Liver (tissue), 8 donors: ENCODE measurements at regions not wholly inside any gene's neighbourhood (a gene's known extent, or its start where the extent isn't known, plus 50 kb on each side); places are given as distances from the start of the nearest gene placed in this dataset.

ENCODE experiments used
- DNase-seq: peaks from one replicate; pipeline ENCODE4 v3.0.0-alpha.2; 2017; ENCODE audit warnings: low spot score
- H3K27ac ChIP-seq, 2 donors: one replicate each; pipeline ENCODE4 v1.7.0; 2013; ENCODE audit warnings: inconsistent platforms in 2 of 2, low read length in 2 of 2, control low read depth in 1 of 2, low read depth in 1 of 2, mild to moderate bottlenecking in 1 of 2
- H3K27me3 ChIP-seq, 4 donors: one replicate each; pipeline versions ENCODE4 v1.6.1 to v1.7.0; 2013; ENCODE audit warnings: low read length in 3 of 4, inconsistent platforms in 1 of 4, mild to moderate bottlenecking in 1 of 4, moderate library complexity in 1 of 4; ENCODE audit not compliant: control insufficient read depth in 4 of 4, insufficient read depth in 4 of 4
- H3K36me3 ChIP-seq, 4 donors: one replicate each; pipeline versions ENCODE4 v1.6.1 to v1.7.0; 2013; ENCODE audit warnings: low read length in 3 of 4, mild to moderate bottlenecking in 3 of 4, low read depth in 1 of 4, moderate library complexity in 1 of 4; ENCODE audit not compliant: control insufficient read depth in 4 of 4, insufficient read depth in 3 of 4
- H3K4me1 ChIP-seq, 4 donors: one replicate each; pipeline versions ENCODE4 v1.6.1 to v1.7.0; 2013; ENCODE audit warnings: low read length in 3 of 4, mild to moderate bottlenecking in 3 of 4, moderate library complexity in 1 of 4; ENCODE audit not compliant: control insufficient read depth in 4 of 4, insufficient read depth in 4 of 4
- H3K4me3 ChIP-seq, 3 donors: one replicate each; pipeline versions ENCODE4 v1.6.1 to v1.7.0; 2013; ENCODE audit warnings: low read length in 3 of 3, control low read depth in 1 of 3, low read depth in 1 of 3, mild to moderate bottlenecking in 1 of 3
- H3K9ac ChIP-seq, 2 donors: one replicate each; pipeline ENCODE4 v1.7.0; 2013; ENCODE audit warnings: low read length in 2 of 2, mild to moderate bottlenecking in 2 of 2, moderate library complexity in 2 of 2, control low read depth in 1 of 2, low read depth in 1 of 2
- H3K9me3 ChIP-seq, 4 donors: one replicate each; pipeline versions ENCODE4 v1.6.1 to v1.7.0; 2013; ENCODE audit warnings: low read length in 3 of 4; ENCODE audit not compliant: control insufficient read depth in 4 of 4
- EGR1 ChIP-seq, 2 donors: IDR thresholded peaks; 2 replicates each; pipeline ENCODE4 v1.6.1; 2016 to 2018; ENCODE audit warnings: antibody characterized with exemption in 2 of 2, low read depth in 2 of 2
- FOXA1 ChIP-seq: IDR thresholded peaks from 2 replicates; pipeline ENCODE4 v1.6.1; 2016; ENCODE audit warnings: antibody characterized with exemption
- FOXA2 ChIP-seq: IDR thresholded peaks from 2 replicates; pipeline ENCODE4 v1.6.1; 2016; ENCODE audit warnings: antibody characterized with exemption
- GABPA ChIP-seq, 2 donors: IDR thresholded peaks in 1 of 2; conservative IDR thresholded peaks in 1 of 2; 2 replicates each; pipeline ENCODE4 v1.6.1; 2016; ENCODE audit warnings: antibody characterized with exemption in 2 of 2, mild to moderate bottlenecking in 1 of 2, moderate library complexity in 1 of 2
- HNF4A ChIP-seq, 2 donors: conservative IDR thresholded peaks; 2 replicates each; pipeline ENCODE4 v1.6.1; 2016; ENCODE audit warnings: antibody characterized with exemption in 2 of 2, mild to moderate bottlenecking in 2 of 2
- HNF4G ChIP-seq: IDR thresholded peaks from 2 replicates; pipeline ENCODE4 v1.6.1; 2016; ENCODE audit warnings: antibody characterized with exemption
- JUND ChIP-seq, 2 donors: IDR thresholded peaks; 2 replicates each; pipeline ENCODE4 v1.6.1; 2016; ENCODE audit warnings: antibody characterized with exemption in 2 of 2
- RXRA ChIP-seq, 2 donors: IDR thresholded peaks; 2 replicates each; pipeline ENCODE4 v1.6.1; 2017 to 2018; ENCODE audit warnings: antibody characterized with exemption in 2 of 2, mild to moderate bottlenecking in 1 of 2
- SP1 ChIP-seq: IDR thresholded peaks from 2 replicates; pipeline ENCODE4 v1.6.1; 2018; ENCODE audit warnings: antibody characterized with exemption, mild to moderate bottlenecking
- WGBS: extraction: QIAGEN DNeasy Blood & Tissue Kit; methylation state at CpG from one replicate; pipeline ENCODE4 v1.1.7; 2013; 5-methylcytosine and 5-hydroxymethylcytosine counted together
- TF ChIP-seq, protein P1 (sequence below): IDR thresholded peaks from 2 replicates; pipeline ENCODE4 v1.6.1; 2016; ENCODE audit warnings: antibody characterized with exemption
- TF ChIP-seq, protein P2 (sequence below): IDR thresholded peaks from 2 replicates; pipeline ENCODE4 v1.6.1; 2016; ENCODE audit warnings: antibody characterized with exemption
- TF ChIP-seq, protein P3 (sequence below): fragments of 150-350 bp; IDR thresholded peaks from 2 replicates; pipeline ENCODE4 v1.5.1; 2017; ENCODE audit warnings: improper control_type of control experiment, low read depth, low read length; ENCODE audit not compliant: missing input control
- TF ChIP-seq, protein P4 (sequence below): IDR thresholded peaks from 2 replicates; pipeline ENCODE4 v1.6.1; 2016; ENCODE audit warnings: antibody characterized with exemption
- donor health status: healthy.
- donor health status: healthy.
- donor health status: healthy.
- donor health status: healthy.
- donor health status: healthy.

DNA sequence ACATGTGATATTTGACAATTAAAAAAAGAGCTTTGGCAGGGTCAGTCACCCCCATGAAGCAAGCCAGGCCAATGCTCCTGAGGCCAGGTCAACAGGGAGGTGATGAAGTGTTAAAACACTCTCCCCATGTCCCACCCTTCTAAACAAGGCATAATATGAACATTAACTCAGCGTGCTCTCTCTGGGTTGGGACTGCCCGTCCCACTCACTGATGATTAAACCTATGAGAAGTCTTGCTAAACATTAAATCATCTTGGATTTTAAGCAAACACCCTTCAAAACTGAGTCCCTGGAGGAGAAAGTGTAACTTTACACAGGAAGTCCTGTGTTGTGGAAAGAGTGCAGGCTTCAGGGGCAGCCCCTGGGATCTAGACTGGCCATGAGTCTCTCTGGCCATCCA is 558.5 kb downstream of the CD83 start (continued):
- TF ChIP-seq, protein P1, sequence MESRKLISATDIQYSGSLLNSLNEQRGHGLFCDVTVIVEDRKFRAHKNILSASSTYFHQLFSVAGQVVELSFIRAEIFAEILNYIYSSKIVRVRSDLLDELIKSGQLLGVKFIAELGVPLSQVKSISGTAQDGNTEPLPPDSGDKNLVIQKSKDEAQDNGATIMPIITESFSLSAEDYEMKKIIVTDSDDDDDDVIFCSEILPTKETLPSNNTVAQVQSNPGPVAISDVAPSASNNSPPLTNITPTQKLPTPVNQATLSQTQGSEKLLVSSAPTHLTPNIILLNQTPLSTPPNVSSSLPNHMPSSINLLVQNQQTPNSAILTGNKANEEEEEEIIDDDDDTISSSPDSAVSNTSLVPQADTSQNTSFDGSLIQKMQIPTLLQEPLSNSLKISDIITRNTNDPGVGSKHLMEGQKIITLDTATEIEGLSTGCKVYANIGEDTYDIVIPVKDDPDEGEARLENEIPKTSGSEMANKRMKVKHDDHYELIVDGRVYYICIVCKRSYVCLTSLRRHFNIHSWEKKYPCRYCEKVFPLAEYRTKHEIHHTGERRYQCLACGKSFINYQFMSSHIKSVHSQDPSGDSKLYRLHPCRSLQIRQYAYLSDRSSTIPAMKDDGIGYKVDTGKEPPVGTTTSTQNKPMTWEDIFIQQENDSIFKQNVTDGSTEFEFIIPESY, result no peak

DNA sequence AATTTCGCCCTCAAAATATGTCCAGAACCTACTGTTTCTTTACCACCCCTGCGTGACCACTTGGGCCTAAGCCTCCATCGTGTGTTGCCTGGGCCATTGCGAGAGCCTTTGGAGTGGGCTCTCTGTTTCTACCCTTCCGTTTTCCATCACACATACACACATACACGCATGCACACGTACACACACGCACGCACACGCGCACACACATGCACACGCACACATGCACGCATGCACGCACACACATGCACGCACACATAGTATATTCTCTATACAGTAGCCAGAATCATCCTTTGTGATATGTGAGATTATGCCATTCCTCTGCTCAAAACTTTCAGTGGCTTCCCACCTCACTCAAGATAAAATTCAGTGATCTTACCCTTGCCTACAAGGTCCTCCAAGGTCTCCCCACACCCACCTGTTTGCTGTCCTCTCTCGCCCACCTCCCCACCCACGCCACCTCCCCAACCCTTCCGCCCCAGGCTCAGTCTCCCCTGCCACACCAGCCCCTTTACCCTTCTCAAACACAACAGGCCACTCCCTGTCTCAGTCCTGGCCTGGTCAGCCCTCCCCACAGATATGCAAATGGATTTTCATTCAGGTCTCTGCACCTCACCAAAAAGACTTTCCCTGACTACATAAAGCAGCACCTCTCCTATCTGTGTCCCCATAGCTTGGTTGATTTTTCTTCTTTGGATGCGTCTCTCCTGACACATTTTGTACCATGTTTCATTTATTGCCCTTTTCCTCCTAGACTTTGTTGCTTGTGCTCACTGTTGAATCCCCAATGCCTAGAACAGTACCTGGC is 559.6 kb downstream of the CD83 start:
- DNase-seq, result no peak
- no peaks in the 10 kb centered on the region for H3K36me3 ChIP-seq
- WGBS, result 97% methylated on average over 19 of the region's 19 CpGs

DNA sequence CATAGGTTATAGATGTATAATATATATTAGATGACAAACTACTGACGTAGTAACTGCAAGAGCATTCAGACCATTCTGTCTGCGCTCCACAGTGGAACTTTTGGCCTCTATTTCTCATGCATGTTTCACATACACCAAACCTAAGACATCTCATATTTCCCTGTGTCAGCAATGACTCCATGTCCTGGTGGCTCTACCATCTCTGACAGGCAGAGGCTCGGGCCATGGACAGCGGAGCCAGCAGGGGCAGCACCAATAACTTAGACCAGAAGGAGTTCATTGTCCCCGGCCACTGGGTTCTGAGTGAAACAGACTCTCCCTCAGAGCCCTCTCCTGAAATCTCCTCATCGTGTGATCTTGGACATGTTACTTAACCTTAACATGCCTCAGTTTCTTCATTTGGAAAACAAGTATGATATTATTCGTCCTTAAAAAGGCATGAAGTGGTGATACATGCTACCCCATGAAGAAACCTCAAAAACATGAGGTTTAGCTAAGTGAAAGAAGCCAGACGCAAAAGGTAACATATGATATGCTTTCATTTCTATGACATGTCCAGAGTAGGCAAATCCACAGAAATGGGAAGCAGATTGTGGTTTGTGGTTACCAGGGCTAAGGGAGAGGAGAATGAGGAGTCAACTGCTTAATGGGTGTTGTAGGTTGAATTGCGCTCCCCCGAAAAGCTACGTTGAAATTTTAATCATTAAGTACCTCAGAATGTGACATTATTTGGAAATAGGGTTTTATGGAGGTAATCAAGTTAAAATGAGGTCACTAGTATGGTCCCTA is 564.0 kb upstream of the JARID2 start:
- no peak for DNase-seq
- no peak overlapping the region for H3K27ac ChIP-seq
- WGBS, result 85% methylated on average over 11 of the region's 11 CpGs
- TF ChIP-seq SP1 (no peak), RXRA (IDR thresholded peaks at IDR 0.05) (no peak), GABPA (IDR thresholded peaks at IDR 0.05 in 1 of 2, conservative IDR thresholded peaks at IDR 0.05 in 1 of 2) (no peak), EGR1 (IDR thresholded peaks at IDR 0.05; ENCODE audit: low read depth in 2 of 2) (no peak), HNF4G (no peak), JUND (IDR thresholded peaks at IDR 0.05) (no peak)
- TF ChIP-seq, protein P1, result no peak
- TF ChIP-seq, protein P2, sequence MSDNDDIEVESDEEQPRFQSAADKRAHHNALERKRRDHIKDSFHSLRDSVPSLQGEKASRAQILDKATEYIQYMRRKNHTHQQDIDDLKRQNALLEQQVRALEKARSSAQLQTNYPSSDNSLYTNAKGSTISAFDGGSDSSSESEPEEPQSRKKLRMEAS, result no peak
- TF ChIP-seq, protein P3, sequence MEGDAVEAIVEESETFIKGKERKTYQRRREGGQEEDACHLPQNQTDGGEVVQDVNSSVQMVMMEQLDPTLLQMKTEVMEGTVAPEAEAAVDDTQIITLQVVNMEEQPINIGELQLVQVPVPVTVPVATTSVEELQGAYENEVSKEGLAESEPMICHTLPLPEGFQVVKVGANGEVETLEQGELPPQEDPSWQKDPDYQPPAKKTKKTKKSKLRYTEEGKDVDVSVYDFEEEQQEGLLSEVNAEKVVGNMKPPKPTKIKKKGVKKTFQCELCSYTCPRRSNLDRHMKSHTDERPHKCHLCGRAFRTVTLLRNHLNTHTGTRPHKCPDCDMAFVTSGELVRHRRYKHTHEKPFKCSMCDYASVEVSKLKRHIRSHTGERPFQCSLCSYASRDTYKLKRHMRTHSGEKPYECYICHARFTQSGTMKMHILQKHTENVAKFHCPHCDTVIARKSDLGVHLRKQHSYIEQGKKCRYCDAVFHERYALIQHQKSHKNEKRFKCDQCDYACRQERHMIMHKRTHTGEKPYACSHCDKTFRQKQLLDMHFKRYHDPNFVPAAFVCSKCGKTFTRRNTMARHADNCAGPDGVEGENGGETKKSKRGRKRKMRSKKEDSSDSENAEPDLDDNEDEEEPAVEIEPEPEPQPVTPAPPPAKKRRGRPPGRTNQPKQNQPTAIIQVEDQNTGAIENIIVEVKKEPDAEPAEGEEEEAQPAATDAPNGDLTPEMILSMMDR, result no peak
- TF ChIP-seq, protein P4, sequence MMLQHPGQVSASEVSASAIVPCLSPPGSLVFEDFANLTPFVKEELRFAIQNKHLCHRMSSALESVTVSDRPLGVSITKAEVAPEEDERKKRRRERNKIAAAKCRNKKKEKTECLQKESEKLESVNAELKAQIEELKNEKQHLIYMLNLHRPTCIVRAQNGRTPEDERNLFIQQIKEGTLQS, result no peak

More for the DNA sequence above, 559.6 kb downstream of the CD83 start:
- Histone ChIP-seq H3K9me3 (no peaks in the 10 kb centered on the region), H3K27me3 (no peaks in the 10 kb centered on the region), H3K4me3 (no peak overlapping the region), H3K4me1 (no peaks in the 10 kb centered on the region), H3K9ac (no peak overlapping the region), H3K27ac (no peak overlapping the region)
- TF ChIP-seq, protein P1, result no peak
- TF ChIP-seq FOXA1 (no peak), HNF4A (conservative IDR thresholded peaks at IDR 0.05) (no peak), RXRA (IDR thresholded peaks at IDR 0.05) (no peak), GABPA (IDR thresholded peaks at IDR 0.05 in 1 of 2, conservative IDR thresholded peaks at IDR 0.05 in 1 of 2) (no peak), FOXA2 (no peak)
- TF ChIP-seq, protein P2, result no peak

More for the DNA sequence above, 564.0 kb upstream of the JARID2 start:
- Histone ChIP-seq H3K36me3 (no peaks in the 10 kb centered on the region), H3K4me3 (no peak overlapping the region), H3K27me3 (no peaks in the 10 kb centered on the region), H3K4me1 (no peaks in the 10 kb centered on the region), H3K9me3 (no peaks in the 10 kb centered on the region), H3K9ac (no peak overlapping the region)
